T-cell (primary cell): ENCODE measurements at regions not wholly inside any gene's neighbourhood (a gene's known extent, or its start where the extent isn't known, plus 50 kb on each side); places are given as distances from the start of the nearest gene placed in this dataset.
A peak's percentile ranks its signal among the peaks of the same experiment; 100 is the strongest.
"Not testable (repeated sequence)": the region's sequence is repeated elsewhere in the genome, so short reads cannot be mapped to it uniquely, and the experiment has no call there.

Experiments used
- ATAC-seq, 4 experiments: fragments of 200-7000 bp in 3 of 4; fragments of 150-1000 bp in 1 of 4; cut with Tn5 transposase; replicated peaks in 1 of 4; 1 replicate in 3 of 4; 2 replicates in 1 of 4; pipeline ENCODE4 v1.10.0; 2021; ENCODE audit warnings: moderate library complexity in 3 of 4, mild to moderate bottlenecking in 2 of 4, moderate number of reproducible peaks in 1 of 4
- CTCF ChIA-PET, 2 donors: fragments of 300-600 bp; sonication (Branson Sonifier 250); formaldehyde crosslinking; loops; one replicate each; lab custom pipeline; 2022; ENCODE audit warnings: antibody characterized with exemption in 2 of 2; lab: Charles Lee
- POLR2A ChIA-PET, 2 donors: fragments of 300-600 bp; sonication (Branson Sonifier 250); formaldehyde crosslinking; loops; one replicate each; lab custom pipeline; 2022; ENCODE audit warnings: antibody characterized with exemption in 2 of 2; lab: Charles Lee
- DNase-seq, 35 experiments: peaks; one replicate each; pipeline versions ENCODE4 v3.0.0 to v3.0.0-alpha.2; 2013 to 2023
- H3K27ac ChIP-seq: one replicate; pipeline ENCODE4 v1.5.1; 2013; ENCODE audit warnings: low read length
- H3K27me3 ChIP-seq, 2 experiments: replicated peaks in 1 of 2; 1 replicate in 1 of 2; 2 replicates in 1 of 2; pipeline versions ENCODE4 v1.6.1 to v1.7.0; 2013; ENCODE audit warnings: low read length in 1 of 2, mixed read lengths in 1 of 2; ENCODE audit not compliant: control insufficient read depth in 2 of 2, insufficient read depth in 2 of 2; ENCODE audit errors: extremely low read depth in 1 of 2
- H3K36me3 ChIP-seq, 2 donors: 1 replicate in 1 of 2; 2 replicates in 1 of 2; pipeline versions ENCODE4 v1.6.1 to v1.7.0; 2013; ENCODE audit warnings: low read length in 1 of 2; ENCODE audit not compliant: control insufficient read depth in 2 of 2, insufficient read depth in 1 of 2; ENCODE audit errors: extremely low read depth in 1 of 2
- H3K4me1 ChIP-seq, 2 experiments: 1 replicate in 1 of 2; 2 replicates in 1 of 2; pipeline versions ENCODE4 v1.6.1 to v1.7.0; 2013; ENCODE audit warnings: low read length in 2 of 2, mixed read lengths in 1 of 2; ENCODE audit not compliant: insufficient read depth in 2 of 2, control insufficient read depth in 1 of 2; ENCODE audit errors: extremely low read depth in 1 of 2
- H3K4me3 ChIP-seq, 2 donors: 1 replicate in 1 of 2; 2 replicates in 1 of 2; pipeline versions ENCODE4 v1.5.1 to v1.7.0; 2013; ENCODE audit warnings: mild to moderate bottlenecking in 2 of 2, low read length in 1 of 2, moderate library complexity in 1 of 2; ENCODE audit not compliant: control insufficient read depth in 1 of 2; ENCODE audit errors: extremely low read depth in 1 of 2
- H3K9me3 ChIP-seq: 2 replicates; pipeline ENCODE4 v1.7.0; 2013
- H3K27ac Mint-ChIP-seq, 2 donors: one replicate each; pipeline ENCODE4 v1.8.0; 2020 to 2021; ENCODE audit warnings: mild to moderate bottlenecking in 2 of 2, mixed read lengths in 2 of 2
- H3K27me3 Mint-ChIP-seq, 2 donors: one replicate each; pipeline ENCODE4 v1.8.0; 2021 to 2022; ENCODE audit warnings: mixed read lengths in 2 of 2
- H3K36me3 Mint-ChIP-seq: one replicate; pipeline ENCODE4 v1.8.0; 2021; ENCODE audit warnings: mixed read lengths
- H3K4me1 Mint-ChIP-seq, 3 donors: one replicate each; pipeline ENCODE4 v1.8.0; 2020 to 2022; ENCODE audit warnings: mixed read lengths in 3 of 3, mild to moderate bottlenecking in 1 of 3
- H3K4me3 Mint-ChIP-seq, 3 donors: one replicate each; pipeline ENCODE4 v1.8.0; 2020 to 2022; ENCODE audit warnings: mild to moderate bottlenecking in 3 of 3, mixed read lengths in 3 of 3, moderate library complexity in 3 of 3
- H3K9me3 Mint-ChIP-seq, 3 donors: one replicate each; pipeline ENCODE4 v1.8.0; 2020 to 2022; ENCODE audit warnings: mixed read lengths in 3 of 3
- WGBS: methylation state at CpG from one replicate; pipeline ENCODE4 v1.1.5; 2013; ENCODE audit warnings: missing lambda C conversion rate; ENCODE audit not compliant: insufficient coverage; 5-methylcytosine and 5-hydroxymethylcytosine counted together

DNA sequence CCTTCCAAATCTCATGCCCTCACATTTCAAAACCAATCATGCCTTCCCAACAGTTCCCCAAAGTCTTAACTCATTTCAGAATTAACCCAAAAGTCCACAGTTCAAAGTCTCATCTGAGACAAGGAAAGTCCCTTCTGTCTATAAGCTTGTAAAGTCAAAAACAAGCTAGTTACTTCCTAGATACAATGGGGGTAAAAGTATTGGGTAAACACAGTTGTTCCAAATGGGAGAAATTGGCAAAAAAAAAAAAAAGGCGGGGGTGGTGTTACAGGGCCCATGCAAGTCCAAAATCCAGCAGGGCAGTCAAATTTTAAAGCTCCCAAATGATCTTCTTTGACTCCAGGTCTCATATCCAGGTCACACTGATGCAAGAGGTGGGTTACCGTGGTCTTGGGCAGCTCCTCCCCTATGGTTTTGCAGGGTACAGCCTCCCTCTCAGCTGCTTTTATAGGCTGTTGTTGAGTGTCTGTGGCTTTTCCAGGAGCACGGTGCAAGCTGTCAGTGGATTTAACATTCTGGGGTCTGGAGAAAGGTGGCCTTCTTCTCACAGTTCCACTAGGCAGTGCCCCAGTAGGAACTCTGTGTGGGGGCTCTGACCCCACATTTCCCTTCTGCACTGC, 110.3 kb upstream of the MDM1 start:
- H3K27ac ChIP-seq, H3K27me3 Mint-ChIP-seq, H3K36me3 ChIP-seq, DNase-seq, CTCF ChIA-PET, H3K4me3 ChIP-seq, H3K9me3 Mint-ChIP-seq, H3K27me3 ChIP-seq, H3K4me3 Mint-ChIP-seq, ATAC-seq, H3K9me3 ChIP-seq: not testable (repeated sequence)
- no CpG with 5 or more reads among the region's 3 CpGs for WGBS
- Mint-ChIP-seq H3K27ac (peak overlapping the region; percentile 49 to 53), H3K36me3 (peaks cover 12% of the 10 kb centered on the region), H3K4me1 (peaks cover 40 to 66% (median 53%) of the 10 kb centered on the region in 3 donors)
- peaks cover 21 to 32% of the 10 kb centered on the region in 2 experiments for H3K4me1 ChIP-seq
- POLR2A ChIA-PET, result interaction anchor here (0.6 to 0.7 kb wide), 2 partner anchors 89 to 128 kb away, joined by 6 to 14 read pairs; no protein-coding TSS in a partner anchor

- H3K4me3 ChIP-seq, ATAC-seq, H3K36me3 ChIP-seq, H3K27ac Mint-ChIP-seq, H3K27ac ChIP-seq, H3K9me3 ChIP-seq, H3K27me3 Mint-ChIP-seq, POLR2A ChIA-PET, H3K36me3 Mint-ChIP-seq, H3K4me3 Mint-ChIP-seq, DNase-seq, H3K27me3 ChIP-seq, H3K9me3 Mint-ChIP-seq: not testable (repeated sequence)
- CTCF ChIA-PET, result interaction anchor here in 1 of 2 donors (0.7 kb wide), 1 partner anchor 68 kb away, joined by 3 read pairs; no protein-coding TSS in a partner anchor
- H3K4me1 Mint-ChIP-seq, result peaks cover 46 to 77% (median 63%) of the 10 kb centered on the region in 3 donors
- WGBS, result 100% methylated on average over 1 of the region's 2 CpGs
- peaks cover 22 to 32% of the 10 kb centered on the region in 2 experiments for H3K4me1 ChIP-seq
Observed at GRCh38 chr12:68443695-68444094, 111.5 kb upstream of the MDM1 start.

DNA sequence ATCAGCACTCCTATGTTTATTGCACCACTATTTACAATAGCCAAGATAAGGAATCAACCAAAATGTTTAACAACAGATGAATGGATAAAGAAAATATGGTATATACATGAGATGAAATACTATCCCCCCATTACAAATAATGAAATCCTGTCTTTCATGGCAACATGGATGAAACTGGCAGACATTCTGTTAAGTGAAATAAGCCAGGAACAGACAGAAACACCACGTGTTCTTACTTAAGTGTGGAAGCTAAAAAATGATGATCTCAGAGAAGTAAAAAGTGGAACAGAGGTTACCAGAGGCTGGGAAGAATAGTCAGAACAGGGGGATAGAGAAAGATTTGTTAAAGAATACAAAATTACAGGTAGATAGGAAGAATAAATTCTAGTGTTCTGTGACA, 113.7 kb upstream of the MDM1 start:
- H3K27me3 Mint-ChIP-seq, result no peaks in the 10 kb centered on the region
- Histone ChIP-seq H3K9me3 (no peaks in the 10 kb centered on the region), H3K36me3 (no peaks in the 10 kb centered on the region), H3K27ac (peak overlapping the region; percentile 9), H3K27me3 (no peaks in the 10 kb centered on the region), H3K4me3 (no peak overlapping the region), H3K4me1 (peaks cover 28 to 32% of the 10 kb centered on the region in 2 experiments)
- CTCF ChIA-PET, result no interaction called here
- peaks cover 8% of the 10 kb centered on the region for H3K36me3 Mint-ChIP-seq
- H3K4me1 Mint-ChIP-seq, result peaks cover 58 to 82% (median 75%) of the 10 kb centered on the region in 3 donors
- peaks cover 0 to 7% (median 5%) of the 10 kb centered on the region in 3 donors for H3K9me3 Mint-ChIP-seq
- H3K4me3 Mint-ChIP-seq, result peak overlapping the region in 1 of 3 donors; percentile 54
- ATAC-seq (no peak), DNase-seq (no peak)
- WGBS, result 83% methylated on average over 1 of the region's 1 CpG
- POLR2A ChIA-PET, result no interaction called here
- H3K27ac Mint-ChIP-seq, result peak overlapping the region in 1 of 2 donors; percentile 15

DNA sequence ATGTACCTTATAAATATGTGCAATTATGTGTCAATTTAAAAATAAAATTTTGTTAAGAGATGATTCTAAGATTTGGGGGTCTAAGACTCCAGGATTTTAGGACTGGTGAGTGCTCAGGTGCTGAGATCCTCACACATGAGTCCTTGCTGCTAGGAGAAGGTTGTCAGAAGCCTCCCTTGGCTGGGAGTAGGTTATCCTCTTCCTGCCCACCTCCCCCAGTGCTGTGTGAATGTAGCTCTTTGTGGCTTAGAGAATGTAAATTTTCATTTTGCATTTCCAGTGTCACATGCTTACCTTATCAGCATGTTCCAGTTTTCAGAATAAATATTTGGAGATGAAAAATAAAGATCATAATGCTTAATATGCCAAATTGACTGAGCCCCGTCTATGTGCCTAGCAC, 114.2 kb upstream of the MDM1 start:
- DNase-seq (no peak), ATAC-seq (no peak)
- Histone ChIP-seq H3K4me3 (no peak overlapping the region), H3K9me3 (no peaks in the 10 kb centered on the region), H3K4me1 (peaks cover 30 to 34% of the 10 kb centered on the region in 2 experiments), H3K27me3 (no peaks in the 10 kb centered on the region), H3K27ac (peak overlapping the region; percentile 4), H3K36me3 (no peaks in the 10 kb centered on the region)
- ChIA-PET POLR2A (interaction anchor here in 1 of 2 donors (0.6 kb wide), 1 partner anchor 9 kb away, joined by 22 read pairs; no protein-coding TSS in a partner anchor), CTCF (interaction anchor here in 1 of 2 donors (0.7 kb wide), 1 partner anchor 87 kb away, joined by 17 read pairs; no protein-coding TSS in a partner anchor)
- Mint-ChIP-seq H3K36me3 (peaks cover 8% of the 10 kb centered on the region), H3K27me3 (no peaks in the 10 kb centered on the region), H3K9me3 (peaks cover 0 to 7% (median 5%) of the 10 kb centered on the region in 3 donors), H3K27ac (peak overlapping the region in 1 of 2 donors; percentile 67), H3K4me1 (peaks cover 58 to 82% (median 75%) of the 10 kb centered on the region in 3 donors), H3K4me3 (peak overlapping the region in 1 of 3 donors; percentile 54)
- no CpG with 5 or more reads among the region's 1 CpG for WGBS

GRCh38 chr12:68446901-68447796, 115.0 kb upstream of the MDM1 start:
- peak overlapping the region; percentile 54 for H3K27ac ChIP-seq

GRCh38 chr12:68447797-68448260, 115.7 kb upstream of the MDM1 start:
- POLR2A ChIA-PET, result no interaction called here
- Histone ChIP-seq H3K4me3 (no peak overlapping the region), H3K27ac (peak overlapping the region; percentile 54), H3K4me1 (peaks cover 37 to 39% of the 10 kb centered on the region in 2 experiments), H3K9me3 (no peaks in the 10 kb centered on the region), H3K27me3 (no peaks in the 10 kb centered on the region), H3K36me3 (no peaks in the 10 kb centered on the region)
- ATAC-seq (no peak), DNase-seq (no peak)
- peaks cover 0 to 7% (median 5%) of the 10 kb centered on the region in 3 donors for H3K9me3 Mint-ChIP-seq
- CTCF ChIA-PET, result no interaction called here
- H3K4me1 Mint-ChIP-seq, result peaks cover 63 to 82% (median 75%) of the 10 kb centered on the region in 3 donors
- no peaks in the 10 kb centered on the region for H3K27me3 Mint-ChIP-seq
- H3K27ac Mint-ChIP-seq, result peak overlapping the region; percentile 75 to 84
- peaks cover 8% of the 10 kb centered on the region for H3K36me3 Mint-ChIP-seq
- WGBS, result 83% methylated on average over 1 of the region's 2 CpGs
- peak overlapping the region in 2 of 3 donors; percentile 42 to 54 for H3K4me3 Mint-ChIP-seq

More at GRCh38 chr12:68446901-68447796, 115.0 kb upstream of the MDM1 start:
- ChIA-PET POLR2A (interaction anchor here (0.6 to 0.7 kb wide), 4 partner anchors 10 to 397 kb away, joined by 6 to 22 read pairs (median 8); no protein-coding TSS in a partner anchor), CTCF (interaction anchor here in 1 of 2 donors (0.7 kb wide), 1 partner anchor 88 kb away, joined by 17 read pairs; no protein-coding TSS in a partner anchor)
- Histone ChIP-seq H3K27me3 (no peaks in the 10 kb centered on the region), H3K4me1 (peaks cover 37 to 38% of the 10 kb centered on the region in 2 experiments), H3K4me3 (no peak overlapping the region), H3K36me3 (no peaks in the 10 kb centered on the region), H3K9me3 (no peaks in the 10 kb centered on the region)
- peaks cover 8% of the 10 kb centered on the region for H3K36me3 Mint-ChIP-seq
- peaks cover 59 to 82% (median 75%) of the 10 kb centered on the region in 3 donors for H3K4me1 Mint-ChIP-seq
- H3K27me3 Mint-ChIP-seq, result no peaks in the 10 kb centered on the region
- peak overlapping the region in 1 of 3 donors; percentile 54 for H3K4me3 Mint-ChIP-seq
- no peak for ATAC-seq
- peaks cover 0 to 7% (median 5%) of the 10 kb centered on the region in 3 donors for H3K9me3 Mint-ChIP-seq
- peak overlapping the region; percentile 68 to 84 for H3K27ac Mint-ChIP-seq
- WGBS, result no CpG with 5 or more reads among the region's 7 CpGs
- DNase-seq, result no peak
